Ectodermal cell (in vitro differentiated cells): ENCODE measurements at regions not wholly inside any gene's neighbourhood (a gene's known extent, or its start where the extent isn't known, plus 50 kb on each side); places are given as distances from the start of the nearest gene placed in this dataset.

ENCODE experiments used
- H3K27ac ChIP-seq: 2 replicates; pipeline ENCODE4 v1.7.0; 2013; ENCODE audit warnings: mild to moderate bottlenecking, low read depth, low read length; ENCODE audit not compliant: insufficient read depth, poor library complexity, severe bottlenecking
- H3K27me3 ChIP-seq: 2 replicates; pipeline ENCODE4 v1.7.0; 2013; ENCODE audit warnings: mild to moderate bottlenecking, low read length; ENCODE audit not compliant: insufficient read depth, control insufficient read depth, poor library complexity, severe bottlenecking
- H3K36me3 ChIP-seq: one replicate; pipeline ENCODE4 v1.7.0; 2013; ENCODE audit warnings: low read length; ENCODE audit not compliant: control insufficient read depth, insufficient read depth
- H3K4me1 ChIP-seq: one replicate; pipeline ENCODE4 v1.7.0; 2013; ENCODE audit warnings: low read length; ENCODE audit not compliant: control insufficient read depth, insufficient read depth
- H3K4me3 ChIP-seq: 2 replicates; pipeline ENCODE4 v1.7.0; 2013; ENCODE audit warnings: low read depth, low read length, control low read depth; ENCODE audit not compliant: insufficient read depth
- H3K9me3 ChIP-seq: 2 replicates; pipeline ENCODE4 v1.7.0; 2013; ENCODE audit warnings: mild to moderate bottlenecking, low read length, moderate library complexity; ENCODE audit not compliant: control insufficient read depth
- WGBS, 2 experiments: methylation state at CpG; one replicate each; pipeline ENCODE4 v1.1.7; 2013; ENCODE audit warnings: missing lambda C conversion rate in 2 of 2; 5-methylcytosine and 5-hydroxymethylcytosine counted together

GRCh38 chr4:38226170-38226569, 266.0 kb downstream of the PTTG2 start:
- H3K9me3 ChIP-seq, result no peaks in the 10 kb centered on the region
- no peaks in the 10 kb centered on the region for H3K4me1 ChIP-seq
- H3K27ac ChIP-seq, result no peak overlapping the region
- H3K27me3 ChIP-seq, result no peaks in the 10 kb centered on the region
- H3K4me3 ChIP-seq, result no peak overlapping the region
- WGBS, 2 experiments, result 87 to 92% methylated on average over 2 of the region's 2 CpGs
- no peaks in the 10 kb centered on the region for H3K36me3 ChIP-seq

GRCh38 chr4:38230121-38230801, 270.1 kb downstream of the PTTG2 start:
- no peaks in the 10 kb centered on the region for H3K27me3 ChIP-seq

DNA sequence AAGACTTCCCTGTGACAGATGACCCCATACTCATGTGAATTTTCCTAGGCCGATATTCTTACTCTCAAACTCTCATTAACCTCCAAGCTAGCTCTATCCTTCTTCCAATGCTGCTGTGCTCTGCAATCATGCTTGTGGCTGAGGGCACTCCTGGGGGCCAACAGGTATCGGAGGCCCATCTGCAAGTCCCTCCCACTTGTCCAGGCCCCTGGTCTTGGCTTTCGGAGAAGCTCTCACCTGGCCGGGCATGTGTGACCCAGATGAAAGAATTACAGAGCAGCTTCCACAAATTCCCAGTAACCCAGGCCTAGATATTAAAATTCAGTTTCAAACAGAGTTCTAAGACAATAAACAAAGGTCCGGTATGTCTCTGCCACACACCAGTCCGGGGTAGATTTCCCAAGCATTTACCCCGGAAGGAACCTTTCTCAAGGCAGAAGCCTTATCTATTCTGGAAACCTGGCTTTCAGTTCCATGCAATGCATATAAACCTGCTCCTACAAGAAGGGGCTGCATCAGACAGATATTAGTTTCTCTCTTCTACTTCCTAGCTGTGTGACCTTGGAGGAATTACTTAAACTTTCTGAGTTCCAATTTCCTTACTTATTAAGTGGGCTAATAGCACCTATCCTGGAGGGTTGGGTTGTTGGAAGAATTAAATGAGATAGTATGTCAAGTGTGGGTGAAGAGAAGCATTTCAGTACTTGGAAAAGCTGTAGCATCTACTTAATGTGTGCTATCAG, 270.8 kb downstream of the PTTG2 start:
- Histone ChIP-seq H3K4me3 (no peak overlapping the region), H3K36me3 (no peaks in the 10 kb centered on the region), H3K27me3 (no peaks in the 10 kb centered on the region), H3K27ac (no peak overlapping the region), H3K9me3 (no peaks in the 10 kb centered on the region), H3K4me1 (no peaks in the 10 kb centered on the region)
- 95 to 97% methylated on average over 7 of the region's 7 CpGs for WGBS, 2 experiments

More at GRCh38 chr4:38230121-38230801, 270.1 kb downstream of the PTTG2 start:
- WGBS, 2 experiments, result 95 to 96% methylated on average over 10 of the region's 10 CpGs
- Histone ChIP-seq H3K36me3 (no peaks in the 10 kb centered on the region), H3K4me1 (no peaks in the 10 kb centered on the region), H3K27ac (no peak overlapping the region), H3K9me3 (no peaks in the 10 kb centered on the region), H3K4me3 (no peak overlapping the region)

DNA sequence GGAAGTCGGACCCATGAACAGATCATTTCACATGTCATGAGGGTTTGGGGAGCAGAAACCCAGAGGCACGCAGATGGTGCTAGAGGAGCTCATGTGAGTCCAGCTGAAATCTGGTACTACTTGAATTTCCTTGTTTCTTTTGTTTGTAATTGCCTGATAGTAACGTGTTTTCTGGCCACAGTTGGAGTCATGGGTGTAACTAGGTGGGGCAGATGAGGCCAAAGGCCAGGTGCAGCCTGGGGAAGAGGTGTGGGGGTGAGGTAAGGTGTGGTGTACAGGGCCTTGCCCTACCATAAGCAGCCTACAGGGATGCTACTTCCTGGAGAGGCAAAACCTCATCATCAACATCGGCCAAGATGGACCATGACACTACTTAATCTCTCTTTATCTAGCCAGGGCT, 271.4 kb downstream of the PTTG2 start:
- H3K27me3 ChIP-seq, result no peaks in the 10 kb centered on the region
- WGBS, 2 experiments, result 93 to 95% methylated on average over 4 of the region's 4 CpGs
- H3K4me1 ChIP-seq, result no peaks in the 10 kb centered on the region
- H3K4me3 ChIP-seq, result no peak overlapping the region
- H3K27ac ChIP-seq, result no peak overlapping the region
- H3K36me3 ChIP-seq, result no peaks in the 10 kb centered on the region
- H3K9me3 ChIP-seq, result no peaks in the 10 kb centered on the region

GRCh38 chr4:38232741-38233140, 272.5 kb downstream of the PTTG2 start:
- no peaks in the 10 kb centered on the region for H3K36me3 ChIP-seq
- H3K27me3 ChIP-seq, result no peaks in the 10 kb centered on the region
- H3K27ac ChIP-seq, result no peak overlapping the region
- H3K4me3 ChIP-seq, result no peak overlapping the region
- no peaks in the 10 kb centered on the region for H3K9me3 ChIP-seq
- H3K4me1 ChIP-seq, result no peaks in the 10 kb centered on the region

DNA sequence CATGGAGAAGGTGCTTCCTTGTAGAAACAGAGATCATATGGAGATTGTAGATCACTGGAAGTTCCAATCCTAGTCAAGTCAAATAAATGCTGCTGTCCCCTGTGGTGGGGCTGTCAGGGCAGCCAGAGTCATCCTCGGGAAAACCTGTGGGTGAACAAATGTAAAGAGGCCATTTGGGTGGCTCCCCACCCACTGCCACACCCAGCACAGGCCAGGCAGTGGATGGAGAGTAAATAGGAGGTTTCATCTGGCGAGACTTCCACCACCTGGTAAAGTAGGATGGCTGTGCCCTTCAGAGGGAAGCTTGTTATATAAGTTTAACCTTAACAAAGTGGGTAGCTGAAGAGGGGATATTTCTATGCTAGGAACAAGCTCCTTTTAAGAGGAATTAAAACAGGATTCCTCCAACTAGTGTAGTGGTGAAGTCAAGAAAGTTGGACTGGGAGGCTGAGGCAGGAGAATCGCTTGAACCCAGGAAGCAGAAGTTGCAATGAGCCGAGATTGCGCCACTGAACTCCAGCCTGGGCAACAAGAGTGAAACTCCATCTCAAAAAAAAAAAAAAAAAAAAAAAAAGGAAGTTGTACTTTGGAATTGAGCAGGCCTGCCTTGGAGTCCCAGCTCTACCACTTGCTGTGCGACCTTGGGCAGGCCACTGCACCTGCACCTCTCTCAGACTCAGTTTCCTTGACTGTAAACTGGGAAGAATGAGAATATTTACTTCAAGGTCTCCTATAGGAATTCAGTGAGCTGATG, 273.7 kb downstream of the PTTG2 start:
- no peak overlapping the region for H3K4me3 ChIP-seq
- WGBS, 2 experiments, result 87 to 90% methylated on average over 6 of the region's 6 CpGs
- no peaks in the 10 kb centered on the region for H3K27me3 ChIP-seq
- H3K4me1 ChIP-seq, result no peaks in the 10 kb centered on the region
- H3K27ac ChIP-seq, result no peak overlapping the region
- no peaks in the 10 kb centered on the region for H3K9me3 ChIP-seq
- no peaks in the 10 kb centered on the region for H3K36me3 ChIP-seq

DNA sequence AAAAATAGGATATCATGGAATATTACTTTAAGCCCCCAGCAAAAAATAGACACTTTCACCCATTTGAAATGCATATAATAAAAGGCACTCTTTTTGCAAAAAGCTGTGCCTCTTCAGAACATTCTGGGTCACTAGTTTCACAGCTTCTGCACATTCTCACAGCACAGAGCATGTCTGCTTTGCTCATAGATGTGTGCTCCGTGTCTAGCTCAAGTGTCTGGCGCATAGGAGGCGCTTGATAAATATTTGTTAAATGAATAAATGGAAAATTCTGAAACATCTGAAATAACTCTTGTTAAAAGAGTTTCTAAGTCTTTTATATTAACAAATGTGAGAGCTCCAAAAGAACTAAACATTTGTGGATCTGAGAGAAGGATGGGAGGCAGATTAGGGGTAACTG, 275.2 kb downstream of the PTTG2 start:
- Histone ChIP-seq H3K4me1 (no peaks in the 10 kb centered on the region), H3K9me3 (no peaks in the 10 kb centered on the region), H3K36me3 (no peaks in the 10 kb centered on the region), H3K4me3 (no peak overlapping the region), H3K27ac (no peak overlapping the region), H3K27me3 (no peaks in the 10 kb centered on the region)
- 94 to 100% methylated on average over 2 to 3 of the region's 3 CpGs for WGBS, 2 experiments

DNA sequence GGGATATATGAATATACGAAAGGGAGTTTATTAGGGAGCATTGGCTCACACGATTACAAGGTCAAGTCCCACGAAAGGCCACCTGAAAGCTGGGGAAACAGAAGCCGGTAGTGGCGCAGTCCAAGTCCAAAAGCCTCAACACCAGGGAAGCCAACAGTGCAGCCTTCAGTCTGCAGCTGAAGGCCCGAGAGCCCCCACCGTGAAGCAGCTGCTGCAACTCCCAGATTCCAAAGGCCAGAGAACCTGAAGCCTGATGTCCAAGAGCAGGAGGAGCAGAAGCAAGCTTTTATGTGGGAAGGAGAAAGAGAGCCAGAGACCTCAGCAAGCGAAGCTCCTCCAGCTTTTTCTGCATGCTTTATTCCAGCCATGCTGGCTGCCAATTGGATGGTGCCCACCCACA, 275.8 kb downstream of the PTTG2 start:
- H3K4me1 ChIP-seq, result no peaks in the 10 kb centered on the region
- no peaks in the 10 kb centered on the region for H3K27me3 ChIP-seq
- no peaks in the 10 kb centered on the region for H3K9me3 ChIP-seq
- H3K27ac ChIP-seq, result no peak overlapping the region
- WGBS, 2 experiments, result 94 to 95% methylated on average over 8 of the region's 8 CpGs
- H3K4me3 ChIP-seq, result no peak overlapping the region
- no peaks in the 10 kb centered on the region for H3K36me3 ChIP-seq

GRCh38 chr4:38236503-38236902, 276.3 kb downstream of the PTTG2 start:
- Histone ChIP-seq H3K9me3 (no peaks in the 10 kb centered on the region), H3K27ac (no peak overlapping the region), H3K27me3 (no peaks in the 10 kb centered on the region), H3K4me1 (no peaks in the 10 kb centered on the region), H3K4me3 (no peak overlapping the region), H3K36me3 (no peaks in the 10 kb centered on the region)
- 91 to 94% methylated on average over 2 to 3 of the region's 3 CpGs for WGBS, 2 experiments

DNA sequence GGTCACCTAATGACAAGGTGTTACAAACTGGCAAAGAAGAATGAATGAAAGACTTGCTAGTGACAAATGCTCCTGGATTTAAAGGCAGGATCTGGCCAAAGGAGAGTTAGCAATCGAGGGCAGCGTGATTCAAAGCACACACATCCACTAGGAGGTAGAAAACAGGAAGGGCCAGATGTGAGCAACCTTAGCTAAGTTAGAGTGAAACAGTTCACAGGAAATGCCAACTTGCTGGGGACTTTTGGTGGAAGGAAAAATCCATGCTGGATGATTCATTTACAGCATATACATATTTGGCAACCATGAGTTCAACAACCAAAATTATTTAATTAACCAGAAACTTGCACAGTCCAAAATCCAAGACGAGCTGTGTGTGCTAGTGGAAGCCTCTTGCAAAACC, 276.9 kb downstream of the PTTG2 start:
- H3K4me1 ChIP-seq, result no peaks in the 10 kb centered on the region
- WGBS, 2 experiments, result 87 to 93% methylated on average over 3 of the region's 3 CpGs
- no peak overlapping the region for H3K27ac ChIP-seq
- no peaks in the 10 kb centered on the region for H3K36me3 ChIP-seq
- no peaks in the 10 kb centered on the region for H3K27me3 ChIP-seq
- H3K9me3 ChIP-seq, result no peaks in the 10 kb centered on the region
- H3K4me3 ChIP-seq, result no peak overlapping the region
